Kidney (tissue), 13 donors: ENCODE measurements at regions not wholly inside any gene's neighbourhood (a gene's known extent, or its start where the extent isn't known, plus 50 kb on each side); places are given as distances from the start of the nearest gene placed in this dataset.

Source experiments
- DNase-seq, 5 donors: peaks; one replicate each; pipeline ENCODE4 v3.0.0-alpha.2; 2013 to 2020
- FAIRE-seq: peaks from 2 replicates; lab custom pipeline; 2012; peaks lifted over from hg19 to GRCh38; lab: Jason Lieb, UNC
- H3K27ac ChIP-seq, 2 donors: one replicate each; pipeline ENCODE4 v1.7.0; 2013; ENCODE audit warnings: low read depth in 2 of 2, low read length in 2 of 2, inconsistent platforms in 1 of 2
- H3K27me3 ChIP-seq: one replicate; pipeline ENCODE4 v1.7.1; 2013; ENCODE audit warnings: low read length, inconsistent platforms; ENCODE audit not compliant: control insufficient read depth, insufficient read depth
- H3K36me3 ChIP-seq, 3 donors: one replicate each; pipeline versions ENCODE4 v1.7.0 to v1.7.1; 2013; ENCODE audit warnings: low read length in 3 of 3, control low read depth in 1 of 3, inconsistent platforms in 1 of 3; ENCODE audit not compliant: insufficient read depth in 3 of 3, control insufficient read depth in 2 of 3
- H3K4me1 ChIP-seq, 3 donors: one replicate each; pipeline versions ENCODE4 v1.7.0 to v1.7.1; 2013; ENCODE audit warnings: low read length in 3 of 3, inconsistent platforms in 1 of 3, low read depth in 1 of 3; ENCODE audit not compliant: control insufficient read depth in 2 of 3, insufficient read depth in 2 of 3
- H3K4me3 ChIP-seq, 3 donors: one replicate each; pipeline versions ENCODE4 v1.7.0 to v1.8.1; 2013; ENCODE audit warnings: low read length in 3 of 3, control low read depth in 1 of 3, inconsistent platforms in 1 of 3
- H3K9ac ChIP-seq, 3 donors: one replicate each; pipeline versions ENCODE4 v1.7.0 to v1.7.1; 2013; ENCODE audit warnings: low read length in 3 of 3, control low read depth in 1 of 3, inconsistent platforms in 1 of 3
- H3K9me3 ChIP-seq, 3 donors: one replicate each; pipeline versions ENCODE4 v1.7.0 to v1.7.1; 2013; ENCODE audit warnings: low read length in 3 of 3, control low read depth in 1 of 3, inconsistent platforms in 1 of 3; ENCODE audit not compliant: control insufficient read depth in 2 of 3, insufficient read depth in 1 of 3
- CTCF ChIP-seq: IDR thresholded peaks from 3 replicates; pipeline ENCODE4 v1.5.1; 2012; ENCODE audit warnings: mild to moderate bottlenecking, moderate library complexity, borderline replicate concordance; ENCODE audit not compliant: insufficient read depth; ENCODE audit errors: extremely low read depth
- intact Hi-C: fragments of 100-400 bp; cut with DNase I; formaldehyde crosslinking; loops from one replicate; pipeline ENCODE4 v1.11.1; 2022
- donor health status: control.
- donor health status: control.
- donor health status: control.
- donor health status: control.
- donor health status: control.
- donor health status: DM: yes; HTN: yes; CAD: no.
- donor health status: Normal renal cell carcinoma (clear cell type).

DNA sequence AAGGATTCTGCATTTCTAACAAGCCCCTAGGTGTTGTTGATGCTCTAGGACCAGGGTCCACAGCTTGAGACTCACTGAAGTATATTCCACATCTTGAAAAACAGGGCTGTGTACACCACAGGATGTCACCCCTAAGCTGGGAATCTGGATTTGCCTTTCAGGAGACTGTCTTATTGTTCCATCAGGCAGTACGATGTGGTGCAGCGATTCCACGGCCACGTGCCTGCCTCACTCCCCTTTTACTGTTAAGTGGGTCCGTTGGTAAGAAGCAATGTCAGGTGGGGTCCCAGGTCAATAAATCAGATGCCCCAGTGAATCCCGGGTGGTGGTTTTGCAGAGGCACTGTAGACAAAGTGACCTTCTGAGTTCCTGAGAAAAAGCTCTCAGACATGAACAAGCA, 470.7 kb downstream of the HS3ST3B1 start:
- no peaks in the 10 kb centered on the region for H3K9me3 ChIP-seq
- FAIRE-seq (no peak), DNase-seq (no peak)
- H3K27ac ChIP-seq = no peak overlapping the region
- H3K4me1 ChIP-seq = no peaks in the 10 kb centered on the region
- no peak for TF ChIP-seq CTCF
- no peak overlapping the region for H3K9ac ChIP-seq
- H3K4me3 ChIP-seq = no peak overlapping the region
- no peaks in the 10 kb centered on the region for H3K27me3 ChIP-seq
- no peaks in the 10 kb centered on the region for H3K36me3 ChIP-seq
- intact Hi-C loops = no loop called here

GRCh38 chr17:14768923-14769322, 468.0 kb downstream of the HS3ST3B1 start:
- intact Hi-C loops = no loop called here
- Histone ChIP-seq H3K27ac (no peak overlapping the region), H3K27me3 (no peaks in the 10 kb centered on the region), H3K36me3 (no peaks in the 10 kb centered on the region), H3K4me1 (no peaks in the 10 kb centered on the region), H3K9ac (no peak overlapping the region), H3K4me3 (no peak overlapping the region), H3K9me3 (no peaks in the 10 kb centered on the region)
- no peak for TF ChIP-seq CTCF
- no peak for FAIRE-seq
- DNase-seq = no peak

- no peak for DNase-seq
- FAIRE-seq = no peak
- intact Hi-C loops = no loop called here
- Histone ChIP-seq H3K9ac (no peak overlapping the region), H3K27me3 (no peaks in the 10 kb centered on the region), H3K9me3 (no peaks in the 10 kb centered on the region), H3K4me1 (peaks cover 0 to 2% (median 0%) of the 10 kb centered on the region in 3 donors), H3K36me3 (no peaks in the 10 kb centered on the region), H3K27ac (no peak overlapping the region), H3K4me3 (no peak overlapping the region)
- no peak for TF ChIP-seq CTCF
These were observed 462.0 kb downstream of the HS3ST3B1 start for GRCh38 chr17:14762736-14763479.
